GM23338 (cell line): ENCODE measurements at regions not wholly inside any gene's neighbourhood (a gene's known extent, or its start where the extent isn't known, plus 50 kb on each side); places are given as distances from the start of the nearest gene placed in this dataset.

Source experiments
- ATAC-seq: fragments of 200-7000 bp; cut with Tn5 transposase; 3 replicates; pipeline ENCODE4 v1.9.1; 2020
- DNase-seq: peaks from one replicate; pipeline ENCODE4 v3.0.0-alpha.2; 2015; ENCODE audit warnings: low spot score
- H2AFZ ChIP-seq: fragments of 200-600 bp; sonication (generic); 2 replicates; pipeline ENCODE4 v1.8.0; 2016; ENCODE audit warnings: antibody characterized with exemption, mild to moderate bottlenecking, moderate library complexity
- H3F3A ChIP-seq: fragments of 200-600 bp; sonication (generic); replicated peaks from 2 replicates; pipeline ENCODE4 v1.8.0; 2017; ENCODE audit warnings: antibody characterized with exemption, mixed run types, low read depth
- H3K27ac ChIP-seq: fragments of 200-600 bp; sonication (generic); 2 replicates; pipeline ENCODE4 v1.6.1; 2016; ENCODE audit warnings: low read depth
- H3K27me3 ChIP-seq: fragments of 200-600 bp; sonication (generic); 2 replicates; pipeline ENCODE4 v1.8.0; 2016; ENCODE audit warnings: mild to moderate bottlenecking, mixed run types, moderate library complexity; ENCODE audit not compliant: insufficient read depth
- H3K36me3 ChIP-seq: fragments of 200-600 bp; sonication (generic); 2 replicates; pipeline ENCODE4 v1.8.0; 2016; ENCODE audit warnings: mild to moderate bottlenecking; ENCODE audit not compliant: insufficient read depth
- H3K4me1 ChIP-seq: fragments of 200-600 bp; sonication (generic); 2 replicates; pipeline ENCODE4 v1.8.0; 2016; ENCODE audit warnings: mild to moderate bottlenecking, moderate library complexity; ENCODE audit not compliant: insufficient read depth
- H3K4me2 ChIP-seq: fragments of 200-600 bp; sonication (generic); 2 replicates; pipeline ENCODE4 v1.7.1; 2017; ENCODE audit warnings: mixed run types
- H3K4me3 ChIP-seq: fragments of 200-600 bp; sonication (generic); 2 replicates; pipeline ENCODE4 v1.6.1; 2016; ENCODE audit warnings: mixed run types
- H3K79me2 ChIP-seq: fragments of 200-600 bp; sonication (generic); replicated peaks from 2 replicates; pipeline ENCODE4 v1.8.0; 2017; ENCODE audit warnings: mild to moderate bottlenecking; ENCODE audit not compliant: insufficient read depth
- H3K9me2 ChIP-seq: fragments of 200-600 bp; sonication (generic); 2 replicates; pipeline ENCODE4 v1.8.0; 2017; ENCODE audit not compliant: insufficient read depth
- H4K20me1 ChIP-seq: fragments of 200-600 bp; sonication (generic); replicated peaks from 2 replicates; pipeline ENCODE4 v1.8.0; 2017; ENCODE audit warnings: mild to moderate bottlenecking; ENCODE audit not compliant: insufficient read depth
- H3K27ac Mint-ChIP-seq: 2 replicates; pipeline ENCODE4 v1.8.0; 2020; ENCODE audit warnings: inconsistent platforms, mild to moderate bottlenecking, moderate library complexity, mixed read lengths
- H3K27me3 Mint-ChIP-seq: 3 replicates; pipeline ENCODE4 v1.8.0; 2022; ENCODE audit warnings: low read depth, mild to moderate bottlenecking, moderate library complexity, mixed read lengths, inconsistent platforms; ENCODE audit not compliant: insufficient read depth, poor library complexity
- H3K36me3 Mint-ChIP-seq: 3 replicates; pipeline ENCODE4 v1.8.0; 2021; ENCODE audit warnings: low read depth, mild to moderate bottlenecking, inconsistent platforms, moderate library complexity, mixed read lengths
- H3K4me1 Mint-ChIP-seq: 3 replicates; pipeline ENCODE4 v1.8.0; 2020; ENCODE audit warnings: mild to moderate bottlenecking, inconsistent platforms, mixed read lengths
- H3K4me3 Mint-ChIP-seq: 3 replicates; pipeline ENCODE4 v1.8.0; 2021; ENCODE audit warnings: moderate library complexity, mild to moderate bottlenecking, inconsistent platforms, mixed read lengths
- H3K9me3 Mint-ChIP-seq: 3 replicates; pipeline ENCODE4 v1.8.0; 2020; ENCODE audit warnings: moderate library complexity, mild to moderate bottlenecking, inconsistent platforms, mixed read lengths
- CREB1 ChIP-seq: fragments of 250-450 bp; sonication (Bioruptor Pico); IDR thresholded peaks from 2 replicates; pipeline ENCODE4 v1.5.0; 2020; ENCODE audit warnings: low read depth, mild to moderate bottlenecking, moderate library complexity
- CTCF ChIP-seq, 2 experiments: fragments of 200-600 bp in 1 of 2; sonication (generic) in 1 of 2; conservative IDR thresholded peaks; 2 replicates each; pipeline versions ENCODE4 v1.5.1 to v1.6.1; 2016 to 2017; ENCODE audit warnings: antibody characterized with exemption in 2 of 2, low read depth in 2 of 2, mild to moderate bottlenecking in 2 of 2, moderate library complexity in 1 of 2
- ETS1 ChIP-seq: IDR thresholded peaks from 2 replicates; pipeline ENCODE4 v1.6.1; 2016; ENCODE audit warnings: antibody characterized with exemption
- NANOG ChIP-seq: IDR thresholded peaks from 2 replicates; pipeline ENCODE4 v1.6.1; 2016; ENCODE audit warnings: antibody characterized with exemption, borderline replicate concordance
- REST ChIP-seq: IDR thresholded peaks from one replicate; pipeline ENCODE4 v1.6.1; 2018; ENCODE audit warnings: antibody characterized with exemption; ENCODE audit not compliant: unreplicated experiment
- STAT1 ChIP-seq: IDR thresholded peaks from one replicate; pipeline ENCODE4 v1.6.1; 2016; ENCODE audit warnings: antibody characterized with exemption; ENCODE audit not compliant: unreplicated experiment
- ZNF114 ChIP-seq: fragments of 250-450 bp; sonication (Bioruptor Pico); IDR thresholded peaks from 2 replicates; pipeline ENCODE4 v1.5.0; 2020; ENCODE audit warnings: mild to moderate bottlenecking, moderate library complexity
- ZNF462 ChIP-seq: fragments of 250-450 bp; sonication (Bioruptor Pico); IDR thresholded peaks from 2 replicates; pipeline ENCODE4 v1.5.0; 2020; ENCODE audit warnings: mild to moderate bottlenecking, moderate library complexity

GRCh38 chr4:119794681-119795080, 166.1 kb upstream of the PDE5A start (continued):
- TF ChIP-seq CTCF (conservative IDR thresholded peaks at IDR 0.05; ENCODE audit: low read depth in 2 of 2) = no peak

- Mint-ChIP-seq H3K4me3 (no peak overlapping the region), H3K4me1 (no peaks in the 10 kb centered on the region), H3K27me3 (peaks cover 2% of the 10 kb centered on the region), H3K36me3 (no peaks in the 10 kb centered on the region), H3K9me3 (no peaks in the 10 kb centered on the region), H3K27ac (no peak overlapping the region)
- Histone ChIP-seq H3K27ac (no peak overlapping the region), H3K36me3 (no peaks in the 10 kb centered on the region), H3K4me2 (no peak overlapping the region), H3K4me3 (no peak overlapping the region), H3K4me1 (no peaks in the 10 kb centered on the region), H2AFZ (no peak overlapping the region), H4K20me1 (no peaks in the 10 kb centered on the region), H3K27me3 (no peaks in the 10 kb centered on the region), H3K9me2 (no peaks in the 10 kb centered on the region), H3F3A (no peaks in the 10 kb centered on the region), H3K79me2 (no peaks in the 10 kb centered on the region)
- ATAC-seq = no peak
- no peak for TF ChIP-seq CTCF (conservative IDR thresholded peaks at IDR 0.05; ENCODE audit: low read depth in 2 of 2)
- no peak for TF ChIP-seq ZNF114 (CRISPR knock-in tag)
- TF ChIP-seq REST = no peak
- no peak for TF ChIP-seq STAT1
- TF ChIP-seq NANOG = no peak
- no peak for TF ChIP-seq ETS1
- no peak for TF ChIP-seq ZNF462 (CRISPR knock-in tag)
- no peak for TF ChIP-seq CREB1 (CRISPR knock-in tag)
- DNase-seq = no peak
These were observed 165.5 kb upstream of the PDE5A start for GRCh38 chr4:119794113-119794512.
